Neuronal stem cell (in vitro differentiated cells): ENCODE measurements at regions not wholly inside any gene's neighbourhood (a gene's known extent, or its start where the extent isn't known, plus 50 kb on each side); places are given as distances from the start of the nearest gene placed in this dataset.

Experiments used
- DNase-seq: peaks from one replicate; pipeline ENCODE4 v3.0.0-alpha.2; 2013; ENCODE audit warnings: low spot score
- H2AFZ ChIP-seq: one replicate; pipeline ENCODE4 v1.6.1; 2013; ENCODE audit warnings: mild to moderate bottlenecking, low read length, inconsistent platforms
- H2AK5ac ChIP-seq: 2 replicates; pipeline ENCODE4 v1.6.1; 2013; ENCODE audit warnings: low read depth, mild to moderate bottlenecking, inconsistent platforms, low read length, moderate library complexity, mixed read lengths
- H2BK120ac ChIP-seq: 2 replicates; pipeline ENCODE4 v1.6.1; 2013; ENCODE audit warnings: low read depth, mild to moderate bottlenecking, inconsistent platforms, low read length, moderate library complexity, mixed read lengths
- H2BK12ac ChIP-seq: one replicate; pipeline ENCODE4 v1.6.1; 2013; ENCODE audit warnings: low read length, inconsistent platforms
- H2BK15ac ChIP-seq: 2 replicates; pipeline ENCODE4 v1.6.1; 2013; ENCODE audit warnings: mild to moderate bottlenecking, low read length, inconsistent platforms, mixed read lengths
- H2BK5ac ChIP-seq: one replicate; pipeline ENCODE4 v1.6.1; 2013; ENCODE audit warnings: inconsistent platforms, mild to moderate bottlenecking, low read length, moderate library complexity
- H3K14ac ChIP-seq: one replicate; pipeline ENCODE4 v1.6.1; 2013; ENCODE audit warnings: low read length, inconsistent platforms
- H3K18ac ChIP-seq: 2 replicates; pipeline ENCODE4 v1.6.1; 2013; ENCODE audit warnings: low read length, inconsistent platforms
- H3K23ac ChIP-seq: 2 replicates; pipeline ENCODE4 v1.6.1; 2013; ENCODE audit warnings: low read depth, mild to moderate bottlenecking, mixed read lengths, low read length, inconsistent platforms; ENCODE audit not compliant: poor library complexity
- H3K27ac ChIP-seq: replicated peaks from 3 replicates; pipeline ENCODE4 v1.5.1; 2013; ENCODE audit warnings: low read length, inconsistent platforms
- H3K27me3 ChIP-seq, 3 experiments: 2 replicates each; pipeline ENCODE4 v1.6.1; 2013; ENCODE audit warnings: low read length in 3 of 3, mild to moderate bottlenecking in 2 of 3, inconsistent platforms in 1 of 3, low read depth in 1 of 3, mixed read lengths in 1 of 3, moderate library complexity in 1 of 3; ENCODE audit not compliant: control insufficient read depth in 3 of 3, insufficient read depth in 3 of 3
- H3K36me3 ChIP-seq, 2 donors: replicated peaks in 1 of 2; 2 replicates each; pipeline ENCODE4 v1.6.1; 2013; ENCODE audit warnings: low read length in 2 of 2; ENCODE audit not compliant: control insufficient read depth in 2 of 2, insufficient read depth in 2 of 2
- H3K4ac ChIP-seq: 2 replicates; pipeline ENCODE4 v1.6.1; 2013; ENCODE audit warnings: inconsistent platforms, mild to moderate bottlenecking, low read length, moderate library complexity
- H3K4me1 ChIP-seq, 2 donors: 1 replicate in 1 of 2; 2 replicates in 1 of 2; pipeline ENCODE4 v1.6.1; 2013; ENCODE audit warnings: low read length in 2 of 2, low read depth in 1 of 2; ENCODE audit not compliant: control insufficient read depth in 2 of 2, insufficient read depth in 1 of 2
- H3K4me2 ChIP-seq: one replicate; pipeline ENCODE4 v1.6.1; 2013; ENCODE audit warnings: mild to moderate bottlenecking, low read length, inconsistent platforms; ENCODE audit not compliant: insufficient read depth, poor library complexity, severe bottlenecking
- H3K4me3 ChIP-seq, 2 donors: 2 replicates each; pipeline ENCODE4 v1.5.1; 2013; ENCODE audit warnings: low read length in 2 of 2, mild to moderate bottlenecking in 2 of 2, inconsistent platforms in 1 of 2, moderate library complexity in 1 of 2
- H3K79me1 ChIP-seq: one replicate; pipeline ENCODE4 v1.6.1; 2013; ENCODE audit warnings: low read depth, mild to moderate bottlenecking, inconsistent platforms, low read length, moderate library complexity
- H3K9ac ChIP-seq: one replicate; pipeline ENCODE4 v1.6.1; 2013; ENCODE audit warnings: mild to moderate bottlenecking, low read depth, low read length, inconsistent platforms; ENCODE audit not compliant: poor library complexity
- H3K9me3 ChIP-seq, 2 donors: replicated peaks in 1 of 2; 2 replicates each; pipeline versions ENCODE3 to v1.6.1; 2013; ENCODE audit warnings: low read length in 2 of 2, mild to moderate bottlenecking in 2 of 2, inconsistent platforms in 1 of 2, low read depth in 1 of 2, mixed read lengths in 1 of 2, moderate library complexity in 1 of 2; ENCODE audit not compliant: control insufficient read depth in 2 of 2, insufficient read depth in 1 of 2
- H4K8ac ChIP-seq: one replicate; pipeline ENCODE4 v1.6.1; 2013; ENCODE audit warnings: low read depth, mild to moderate bottlenecking, inconsistent platforms, low read length, moderate library complexity
- H4K91ac ChIP-seq: one replicate; pipeline ENCODE4 v1.6.1; 2013; ENCODE audit warnings: low read length, low read depth, mild to moderate bottlenecking, inconsistent platforms; ENCODE audit not compliant: poor library complexity
- WGBS, 2 donors: extraction: QIAGEN DNeasy Blood & Tissue Kit; methylation state at CpG; one replicate each; pipeline ENCODE4 v1.1.7; 2013; ENCODE audit warnings: missing lambda C conversion rate in 2 of 2, mixed read lengths in 1 of 2; ENCODE audit not compliant: insufficient read length in 2 of 2, insufficient replicate concordance in 1 of 2; ENCODE audit errors: extremely low coverage in 2 of 2; 5-methylcytosine and 5-hydroxymethylcytosine counted together

DNA sequence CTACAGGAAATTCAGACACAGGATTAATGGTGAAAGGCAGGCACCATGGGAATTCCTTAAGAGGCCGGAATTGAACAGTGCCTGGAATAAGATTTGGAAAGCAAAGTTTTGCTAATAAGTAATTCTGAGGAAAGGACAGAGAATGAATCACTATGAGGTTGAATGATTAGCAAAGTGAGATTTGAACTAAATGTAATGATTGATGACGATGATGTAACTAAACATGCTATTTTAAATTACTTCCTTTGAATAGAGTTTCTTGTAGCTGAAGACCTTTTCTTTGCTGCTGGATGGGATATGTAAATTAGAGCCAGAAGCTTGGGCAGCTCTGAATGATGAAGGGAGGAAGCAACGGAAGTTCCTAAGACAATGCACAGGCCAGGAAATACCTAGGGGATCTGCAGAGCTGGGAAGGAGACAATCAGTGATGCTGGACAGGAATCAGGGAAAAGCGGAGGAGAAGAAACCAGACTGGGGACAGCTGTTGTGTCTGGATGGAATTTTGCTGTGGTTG, 482.0 kb downstream of the PSAT1 start:
- Histone ChIP-seq H3K27me3 (no peaks in the 10 kb centered on the region), H3K9ac (no peak overlapping the region), H3K4me2 (no peak overlapping the region), H2AFZ (peak overlapping the region; percentile 50), H3K27ac (peak overlapping the region; percentile 42), H3K4me1 (peaks cover 9 to 20% of the 10 kb centered on the region in 2 donors), H2AK5ac (no peak overlapping the region), H3K23ac (no peak overlapping the region), H3K9me3 (no peaks in the 10 kb centered on the region), H2BK15ac (no peak overlapping the region), H3K14ac (no peak overlapping the region), H3K79me1 (no peaks in the 10 kb centered on the region), H2BK5ac (no peak overlapping the region), H3K4me3 (no peak overlapping the region), H4K91ac (no peak overlapping the region), H2BK120ac (no peak overlapping the region), H3K4ac (no peak overlapping the region), H4K8ac (no peak overlapping the region), H2BK12ac (no peak overlapping the region), H3K36me3 (no peaks in the 10 kb centered on the region), H3K18ac (no peak overlapping the region)
- WGBS, 2 donors, result no CpG with 5 or more reads among the region's 4 CpGs
- no peak for DNase-seq

DNA sequence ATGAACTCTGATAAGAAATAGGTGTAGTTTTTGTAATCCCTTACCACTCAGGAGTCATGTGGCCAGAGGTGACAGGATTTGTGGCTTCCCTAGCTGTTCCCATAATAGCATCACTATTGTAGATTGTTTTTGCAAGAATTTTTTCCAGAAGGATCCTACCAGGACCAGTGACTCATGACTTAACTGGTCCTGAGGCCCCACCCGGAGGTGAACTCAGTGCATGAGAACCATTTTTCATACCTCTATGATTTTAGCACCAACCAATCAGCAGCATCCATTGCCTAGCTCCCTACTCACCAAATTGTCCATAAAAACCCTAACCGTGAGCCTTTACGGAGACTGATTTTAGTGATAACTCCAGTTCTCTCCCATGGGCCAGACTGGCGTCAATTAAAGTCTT, 484.8 kb downstream of the PSAT1 start:
- Histone ChIP-seq H2BK120ac (no peak overlapping the region), H2AFZ (no peak overlapping the region), H3K4me1 (peaks cover 7 to 15% of the 10 kb centered on the region in 2 donors), H3K4ac (no peak overlapping the region), H2BK5ac (no peak overlapping the region), H3K4me2 (no peak overlapping the region), H4K8ac (no peak overlapping the region), H3K79me1 (no peaks in the 10 kb centered on the region), H2BK12ac (no peak overlapping the region), H3K27ac (no peak overlapping the region), H2BK15ac (no peak overlapping the region), H3K36me3 (no peaks in the 10 kb centered on the region), H4K91ac (no peak overlapping the region), H3K27me3 (no peaks in the 10 kb centered on the region), H3K23ac (no peak overlapping the region), H3K9me3 (no peaks in the 10 kb centered on the region), H3K4me3 (no peak overlapping the region), H2AK5ac (no peak overlapping the region), H3K9ac (no peak overlapping the region), H3K14ac (no peak overlapping the region), H3K18ac (no peak overlapping the region)
- WGBS, 2 donors, result no CpG with 5 or more reads among the region's 4 CpGs
- no peak for DNase-seq

DNA sequence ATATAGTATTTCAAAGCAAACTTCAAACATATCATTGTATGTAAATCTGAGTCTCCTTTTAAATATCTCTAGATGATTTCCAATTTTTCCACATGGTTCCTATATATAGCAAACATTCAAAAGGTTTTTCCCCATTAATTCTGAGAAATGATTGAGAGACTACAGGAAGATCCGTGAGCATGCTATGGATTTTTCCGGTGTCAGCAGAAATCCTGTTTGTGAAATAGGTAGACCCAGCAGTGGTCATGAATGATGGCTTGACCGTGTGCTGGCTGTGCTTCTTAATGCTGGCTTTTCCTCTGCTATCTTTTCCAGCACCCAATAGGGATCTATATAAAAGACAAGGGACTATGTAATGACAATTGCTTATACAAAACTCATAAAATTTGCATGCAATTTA, 485.3 kb downstream of the PSAT1 start:
- Histone ChIP-seq H2AK5ac (no peak overlapping the region), H3K18ac (no peak overlapping the region), H2AFZ (no peak overlapping the region), H3K27ac (no peak overlapping the region), H3K79me1 (no peaks in the 10 kb centered on the region), H3K4me3 (no peak overlapping the region), H3K14ac (no peak overlapping the region), H4K91ac (no peak overlapping the region), H3K4ac (no peak overlapping the region), H2BK5ac (no peak overlapping the region), H3K9me3 (no peaks in the 10 kb centered on the region), H3K9ac (no peak overlapping the region), H3K23ac (no peak overlapping the region), H4K8ac (no peak overlapping the region), H3K36me3 (no peaks in the 10 kb centered on the region), H3K4me1 (peaks cover 7 to 12% of the 10 kb centered on the region in 2 donors), H2BK120ac (no peak overlapping the region), H3K4me2 (no peak overlapping the region), H2BK15ac (no peak overlapping the region), H3K27me3 (no peaks in the 10 kb centered on the region), H2BK12ac (no peak overlapping the region)
- no peak for DNase-seq
- WGBS, 2 donors, result no CpG with 5 or more reads among the region's 3 CpGs

DNA sequence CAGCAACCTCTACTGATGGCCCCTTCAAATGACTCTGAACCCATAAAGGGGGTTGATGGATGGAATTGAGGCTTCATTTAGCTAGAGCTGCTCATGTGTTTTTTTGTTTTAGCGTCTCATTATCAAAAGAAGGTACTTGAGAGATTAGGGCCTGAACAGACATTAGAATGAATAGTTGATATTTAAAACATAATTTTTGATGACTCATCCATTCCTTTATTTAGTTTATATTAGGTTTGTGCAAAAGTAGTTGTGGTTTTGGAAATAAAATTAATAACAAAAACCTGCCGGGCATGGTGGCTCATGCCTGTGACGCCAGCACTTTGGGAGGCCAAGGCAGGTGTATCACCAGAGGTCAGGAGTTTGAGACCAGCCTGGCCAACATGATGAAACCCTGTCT, 485.9 kb downstream of the PSAT1 start:
- no peak for DNase-seq
- Histone ChIP-seq H3K9ac (no peak overlapping the region), H2AFZ (no peak overlapping the region), H3K4me1 (peaks cover 5 to 10% of the 10 kb centered on the region in 2 donors), H2BK12ac (no peak overlapping the region), H3K23ac (no peak overlapping the region), H3K27ac (no peak overlapping the region), H3K27me3 (no peaks in the 10 kb centered on the region), H3K14ac (no peak overlapping the region), H3K4ac (no peak overlapping the region), H2BK15ac (no peak overlapping the region), H2AK5ac (no peak overlapping the region), H3K79me1 (no peaks in the 10 kb centered on the region), H4K91ac (no peak overlapping the region), H3K36me3 (no peaks in the 10 kb centered on the region), H2BK120ac (no peak overlapping the region), H3K18ac (no peak overlapping the region), H4K8ac (no peak overlapping the region), H2BK5ac (no peak overlapping the region), H3K4me3 (no peak overlapping the region), H3K9me3 (no peaks in the 10 kb centered on the region), H3K4me2 (no peak overlapping the region)
- no CpG with 5 or more reads among the region's 3 CpGs for WGBS, 2 donors
